ENCODE measurements at regions not wholly inside any gene's neighbourhood (a gene's known extent, or its start where the extent isn't known, plus 50 kb on each side); places are given as distances from the start of the nearest gene placed in this dataset.

- no peaks in the 10 kb centered on the region for H3K36me3 Mint-ChIP-seq (ENCODE audit: insufficient read depth, unreplicated experiment)
- no TSS peak for BruUV-seq (replicated peaks)
- peaks cover 10% of the 10 kb centered on the region for H3K9me3 Mint-ChIP-seq (ENCODE audit: low read depth, unreplicated experiment)
- no peak overlapping the region for H3K4me3 Mint-ChIP-seq (ENCODE audit: low read depth, unreplicated experiment)
- CTCF ChIA-PET, result no interaction called here
- no peak for TF ChIP-seq CTCF (IDR thresholded peaks at IDR 0.05; ENCODE audit: unreplicated experiment)
- intact Hi-C loops (cut with micrococcal nuclease; ENCODE audit: unreplicated experiment), result no loop called here
- no peaks in the 10 kb centered on the region for H3K4me1 Mint-ChIP-seq (ENCODE audit: low read depth, unreplicated experiment)
- no peaks in the 10 kb centered on the region for H3K27me3 Mint-ChIP-seq (ENCODE audit: unreplicated experiment)
- H3K27ac Mint-ChIP-seq (ENCODE audit: unreplicated experiment), result no peak overlapping the region
- no peak for DNase-seq
These were observed 219.2 kb upstream of the TBX3 start for GRCh38 chr12:114903083-114903691.

- H3K4me1 Mint-ChIP-seq (ENCODE audit: low read depth, unreplicated experiment), result no peaks in the 10 kb centered on the region
- no peaks in the 10 kb centered on the region for H3K27me3 Mint-ChIP-seq (ENCODE audit: unreplicated experiment)
- H3K36me3 Mint-ChIP-seq (ENCODE audit: insufficient read depth, unreplicated experiment), result no peaks in the 10 kb centered on the region
- H3K27ac Mint-ChIP-seq (ENCODE audit: unreplicated experiment), result no peak overlapping the region
- H3K9me3 Mint-ChIP-seq (ENCODE audit: low read depth, unreplicated experiment), result peaks cover 15% of the 10 kb centered on the region
- CTCF ChIA-PET, result no interaction called here
- DNase-seq, result no peak
- TF ChIP-seq CTCF (IDR thresholded peaks at IDR 0.05; ENCODE audit: unreplicated experiment), result no peak
- no peak overlapping the region for H3K4me3 Mint-ChIP-seq (ENCODE audit: low read depth, unreplicated experiment)
- no TSS peak for BruUV-seq (replicated peaks)
- intact Hi-C loops (cut with micrococcal nuclease; ENCODE audit: unreplicated experiment), result no loop called here
These were observed 218.7 kb upstream of the TBX3 start for GRCh38 chr12:114902665-114903064.

- Mint-ChIP-seq H3K27me3 (ENCODE audit: unreplicated experiment) (no peaks in the 10 kb centered on the region), H3K36me3 (ENCODE audit: insufficient read depth, unreplicated experiment) (no peaks in the 10 kb centered on the region), H3K4me1 (ENCODE audit: low read depth, unreplicated experiment) (no peaks in the 10 kb centered on the region), H3K4me3 (ENCODE audit: low read depth, unreplicated experiment) (no peak overlapping the region), H3K9me3 (ENCODE audit: low read depth, unreplicated experiment) (peaks cover 15% of the 10 kb centered on the region), H3K27ac (ENCODE audit: unreplicated experiment) (no peak overlapping the region)
- no peak for TF ChIP-seq CTCF (IDR thresholded peaks at IDR 0.05; ENCODE audit: unreplicated experiment)
- no TSS peak for BruUV-seq (replicated peaks)
- no peak for DNase-seq
- CTCF ChIA-PET, result no interaction called here
- intact Hi-C loops (cut with micrococcal nuclease; ENCODE audit: unreplicated experiment), result no loop called here
These were observed 217.3 kb upstream of the TBX3 start for GRCh38 chr12:114901316-114901715.

- CTCF ChIA-PET, result no interaction called here
- Mint-ChIP-seq H3K27me3 (ENCODE audit: unreplicated experiment) (no peaks in the 10 kb centered on the region), H3K36me3 (ENCODE audit: insufficient read depth, unreplicated experiment) (no peaks in the 10 kb centered on the region), H3K4me3 (ENCODE audit: low read depth, unreplicated experiment) (no peak overlapping the region), H3K4me1 (ENCODE audit: low read depth, unreplicated experiment) (no peaks in the 10 kb centered on the region), H3K27ac (ENCODE audit: unreplicated experiment) (no peak overlapping the region), H3K9me3 (ENCODE audit: low read depth, unreplicated experiment) (peaks cover 20% of the 10 kb centered on the region)
- no peak for DNase-seq
- intact Hi-C loops (cut with micrococcal nuclease; ENCODE audit: unreplicated experiment), result no loop called here
- TF ChIP-seq CTCF (IDR thresholded peaks at IDR 0.05; ENCODE audit: unreplicated experiment), result no peak
- no TSS peak for BruUV-seq (replicated peaks)
These were observed 214.2 kb upstream of the TBX3 start for GRCh38 chr12:114898159-114898558.

Measured in Calu3 (cell line).